NOMO-1 (cell line): ENCODE measurements at regions not wholly inside any gene's neighbourhood (a gene's known extent, or its start where the extent isn't known, plus 50 kb on each side); places are given as distances from the start of the nearest gene placed in this dataset.
"Not testable (repeated sequence)": the region's sequence is repeated elsewhere in the genome, so short reads cannot be mapped to it uniquely, and the experiment has no call there.

ENCODE experiments used
- DNase-seq, 2 experiments: peaks; one replicate each; lab custom pipeline; 2025; ENCODE audit not compliant: unreplicated experiment in 2 of 2; lab: John Stamatoyannopoulos, UW

- DNase-seq: not testable (repeated sequence)
Measured at GRCh38 chr2:114018464-114018863, 128.6 kb downstream of the ACTR3 start.

DNA sequence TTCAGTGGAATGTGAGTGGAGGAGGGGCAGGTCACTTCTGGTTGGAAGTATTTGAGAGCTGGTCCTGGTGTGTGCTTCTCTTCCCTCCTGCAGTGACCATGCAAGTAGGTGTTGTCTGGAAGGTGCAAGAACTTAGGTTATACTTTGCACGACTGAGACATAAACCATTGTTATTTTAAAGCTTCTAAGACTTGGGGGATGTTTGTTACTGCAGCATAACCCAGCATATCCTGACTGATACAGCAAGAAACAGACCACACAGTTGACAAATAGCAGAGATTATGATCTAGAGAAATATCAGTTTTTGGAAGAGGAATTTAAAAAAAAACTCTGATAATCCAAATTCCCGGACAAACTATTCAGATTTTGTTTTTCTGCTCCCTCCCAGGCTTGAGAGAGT is 130.8 kb downstream of the ACTR3 start:
- DNase-seq: no peak

- no peak for DNase-seq
Measured at GRCh38 chr2:114022360-114023085, 132.6 kb downstream of the ACTR3 start.

- no peak for DNase-seq
Measured at GRCh38 chr2:114024326-114024725, 134.4 kb downstream of the ACTR3 start.

- no peak for DNase-seq
Measured at GRCh38 chr2:114025030-114025429, 135.1 kb downstream of the ACTR3 start.

- no peak for DNase-seq
Measured at GRCh38 chr2:114027437-114027836, 137.5 kb downstream of the ACTR3 start.

DNA sequence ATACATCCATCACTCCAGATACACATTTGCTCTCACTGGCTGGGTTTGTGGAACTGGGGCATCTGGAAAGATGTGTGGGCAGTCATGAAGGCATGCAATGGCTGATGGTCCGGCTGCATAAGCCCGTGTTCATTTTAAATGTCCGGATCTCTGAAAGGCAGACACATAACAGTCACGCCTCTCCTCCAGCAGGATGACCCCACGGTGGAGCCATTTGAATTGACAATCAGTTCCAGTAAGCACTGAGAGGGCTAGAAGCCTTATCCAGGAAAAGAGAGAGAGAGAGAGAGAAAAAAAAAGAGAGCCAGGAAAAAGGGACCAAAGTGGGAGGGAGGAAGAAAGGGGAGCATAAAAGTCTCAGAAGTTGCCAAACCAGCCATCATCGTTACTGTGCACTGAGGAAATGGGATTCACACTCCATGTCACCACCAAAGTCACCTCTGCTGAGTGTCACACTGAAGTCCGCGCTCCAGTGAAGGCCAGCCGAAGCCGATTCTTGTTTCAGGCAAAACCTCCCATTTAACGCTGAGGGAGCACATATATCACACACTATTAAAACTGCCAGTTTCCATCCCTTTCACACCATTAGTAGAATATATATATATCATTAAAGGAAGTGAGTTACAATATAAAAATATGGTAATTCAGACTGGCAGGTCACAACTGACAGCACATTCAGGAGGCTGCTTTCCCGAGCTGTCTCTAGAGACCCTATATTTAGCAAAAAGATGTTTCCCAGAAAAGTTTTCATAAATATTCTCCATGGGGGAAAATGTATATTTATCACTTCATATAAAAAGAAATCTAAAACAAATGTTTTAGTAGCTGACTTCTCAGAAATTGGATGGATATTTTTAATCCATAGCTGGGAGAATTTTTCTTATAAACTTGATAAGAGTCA is 142.0 kb downstream of the ACTR3 start:
- no peak for DNase-seq

DNA sequence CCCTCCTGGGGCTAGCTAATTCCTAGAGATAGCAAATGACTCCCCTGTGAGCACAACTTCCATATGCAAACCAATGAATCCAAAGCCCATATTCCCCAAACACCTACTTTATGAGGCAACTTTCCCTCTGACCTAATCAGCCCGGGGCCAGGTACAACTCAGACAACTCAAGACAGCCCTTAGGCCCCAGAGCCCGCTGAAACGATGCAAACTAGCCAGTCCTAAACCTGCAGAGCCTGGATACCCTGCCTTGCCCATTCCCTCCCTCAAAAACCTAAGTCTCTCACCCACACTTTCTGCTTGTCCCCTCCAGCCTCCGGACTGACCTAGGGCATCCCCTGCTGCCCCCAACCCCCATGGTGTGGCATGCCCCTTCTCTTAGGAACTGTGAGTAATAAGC is 142.8 kb downstream of the ACTR3 start:
- DNase-seq: no peak

GRCh38 chr2:114034742-114035141 is 144.9 kb downstream of the ACTR3 start:
- DNase-seq: no peak

DNA sequence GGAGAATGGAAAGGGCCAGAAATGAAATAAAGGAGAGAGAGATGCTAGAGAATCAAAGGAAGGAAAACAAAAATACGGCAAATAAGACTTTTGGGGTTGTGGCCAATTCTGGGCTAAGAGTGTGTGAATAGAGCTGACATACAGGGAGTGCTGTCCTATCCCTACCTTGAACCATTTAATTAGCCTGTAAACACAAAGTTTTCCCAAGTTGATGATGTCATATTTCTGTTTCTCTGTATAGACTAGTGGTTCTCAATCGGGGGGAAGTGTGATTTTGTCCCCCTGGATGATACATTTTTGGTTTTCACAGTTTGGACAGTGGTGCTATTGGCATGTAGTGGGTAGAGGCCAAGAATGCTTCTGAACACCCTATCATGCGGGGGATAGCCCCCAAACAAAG is 148.8 kb downstream of the ACTR3 start:
- no peak for DNase-seq

GRCh38 chr2:114039677-114040076 is 149.8 kb downstream of the ACTR3 start:
- no peak for DNase-seq

GRCh38 chr2:114040826-114041225 is 150.9 kb downstream of the ACTR3 start:
- DNase-seq: no peak

- no peak for DNase-seq
Measured at GRCh38 chr2:114044985-114045384, 155.1 kb downstream of the ACTR3 start.

DNA sequence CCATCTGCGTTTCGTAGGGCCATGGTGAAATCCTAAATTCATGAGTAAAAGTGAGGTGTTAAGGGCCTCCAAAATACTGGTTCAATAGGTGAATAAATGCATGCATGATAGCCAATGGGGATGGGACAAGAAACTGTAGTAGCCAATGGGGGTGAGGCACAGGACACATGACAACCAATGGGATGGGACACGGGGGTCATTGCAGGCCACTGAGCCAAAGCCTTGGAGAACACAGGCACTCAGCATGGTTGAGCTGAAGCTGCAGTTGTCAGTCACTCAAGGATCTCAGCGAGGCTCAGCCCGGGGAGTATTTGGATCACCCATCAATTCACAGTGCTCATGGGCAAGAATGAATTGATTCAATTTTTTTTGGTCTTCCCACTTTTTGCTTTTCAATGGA is 156.5 kb downstream of the ACTR3 start:
- no peak for DNase-seq

- no peak for DNase-seq
Measured at GRCh38 chr2:114046866-114047435, 157.1 kb downstream of the ACTR3 start.

- no peak for DNase-seq
Measured at GRCh38 chr2:114049280-114049679, 159.4 kb downstream of the ACTR3 start.

DNA sequence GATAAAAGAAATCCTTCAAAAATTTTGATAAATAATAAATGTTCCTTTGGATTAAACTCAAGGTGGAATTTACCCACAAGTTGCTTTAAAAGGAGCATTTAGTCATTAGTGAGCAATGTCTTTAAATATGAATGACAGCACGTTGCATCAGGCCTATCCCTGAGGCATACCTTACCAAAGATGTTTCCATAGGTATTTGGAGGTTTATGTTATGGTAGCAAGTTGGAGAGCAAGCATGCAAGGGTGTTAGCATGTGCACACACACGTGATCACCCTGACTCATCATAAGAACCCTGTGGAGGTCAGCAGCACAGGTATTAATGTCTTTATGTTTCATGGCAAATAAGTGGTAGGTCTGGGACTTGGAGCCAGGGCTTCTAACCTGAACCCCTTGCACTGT is 159.9 kb downstream of the ACTR3 start:
- DNase-seq: no peak

DNA sequence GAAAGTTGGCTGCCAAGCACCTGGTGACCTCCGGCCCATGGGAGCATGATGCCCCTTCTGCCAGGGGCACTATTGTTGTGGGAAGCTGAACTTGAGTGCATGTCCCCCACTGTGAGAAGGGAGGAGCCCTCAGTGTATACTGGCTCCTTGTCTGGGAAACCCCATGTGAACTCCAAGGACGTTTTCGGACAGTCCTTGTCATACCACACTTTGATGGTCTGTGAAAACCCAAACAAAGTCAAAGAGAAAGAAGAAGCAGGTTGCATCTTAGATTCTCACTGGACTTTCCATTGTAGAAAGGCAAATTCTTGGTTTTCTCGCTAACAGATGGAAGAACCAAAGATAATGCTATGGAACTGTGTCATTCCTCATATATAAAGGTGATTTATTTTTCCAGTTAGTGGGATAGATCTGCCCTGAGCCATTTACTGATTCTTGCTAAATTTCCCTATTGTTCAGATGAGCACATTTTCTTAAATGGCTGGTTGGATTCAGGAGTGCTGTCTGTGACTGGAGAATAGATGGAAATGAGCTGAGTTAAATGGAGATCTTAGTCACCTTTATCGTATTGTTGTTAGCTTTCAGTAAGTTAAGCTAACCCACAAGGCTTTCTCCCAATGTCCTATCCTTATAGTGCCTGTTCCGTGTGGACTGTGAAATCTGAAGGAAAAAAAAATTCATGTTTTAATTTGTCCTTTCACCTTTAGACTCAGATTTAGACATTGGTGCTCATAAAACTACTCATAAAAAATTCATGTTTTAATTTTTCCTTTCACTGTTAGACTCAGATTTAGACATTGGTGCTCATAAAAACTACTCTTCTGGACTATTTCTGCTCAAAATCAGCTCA is 166.6 kb downstream of the ACTR3 start:
- no peak for DNase-seq

- no peak for DNase-seq
Measured at GRCh38 chr2:114057638-114058037, 167.7 kb downstream of the ACTR3 start.

DNA sequence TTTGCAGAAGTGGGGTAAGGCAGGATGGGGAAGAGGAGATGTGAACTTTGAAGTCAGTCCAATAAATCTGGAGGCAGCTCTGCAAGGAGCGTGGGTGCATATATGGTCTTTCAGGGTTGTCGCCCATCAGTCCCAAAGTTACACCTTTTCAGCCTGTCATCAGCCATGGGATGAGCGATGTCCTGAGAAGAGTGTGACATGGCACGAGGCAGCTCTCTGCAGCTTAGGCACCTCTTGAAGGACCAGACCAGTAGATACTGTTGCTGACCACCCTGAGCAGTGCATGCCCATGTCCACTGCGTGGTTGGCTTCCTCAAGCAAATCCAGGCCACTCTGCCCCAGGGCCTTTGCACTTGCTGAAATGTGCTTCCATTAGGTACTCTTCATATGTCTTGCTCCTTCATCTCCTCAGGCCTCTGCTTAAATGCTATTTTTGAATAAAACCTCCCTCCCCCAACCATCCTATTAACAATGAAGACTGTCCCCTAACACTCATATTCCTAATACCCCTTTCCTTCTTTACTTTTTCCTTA is 171.7 kb downstream of the ACTR3 start:
- no peak for DNase-seq

GRCh38 chr2:114063346-114063745 is 173.5 kb downstream of the ACTR3 start:
- no peak for DNase-seq
